ENCODE measurements at regions not wholly inside any gene's neighbourhood (a gene's known extent, or its start where the extent isn't known, plus 50 kb on each side); places are given as distances from the start of the nearest gene placed in this dataset.

DNA sequence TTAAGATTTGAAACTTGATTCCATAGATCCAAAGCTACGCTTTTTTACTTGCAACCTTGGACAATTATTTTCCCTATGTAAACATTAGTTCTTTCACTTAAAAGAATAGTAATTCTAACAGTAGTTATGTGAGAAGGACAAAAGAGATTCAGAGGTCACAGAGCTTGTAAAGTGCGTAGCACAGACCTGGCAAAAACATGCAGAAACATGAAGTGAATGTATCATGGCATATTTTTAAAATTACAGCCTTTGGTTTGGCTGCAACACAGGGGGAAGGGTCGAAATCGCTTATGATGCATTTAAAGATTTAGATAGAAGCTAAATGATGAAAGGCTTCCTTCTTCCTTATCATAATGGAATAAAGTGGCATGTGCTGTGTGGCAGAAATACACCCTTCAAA, 1068.8 kb downstream of the ARAP2 start:
- no peak for TF ChIP-seq BACH2 (CRISPR knock-in tag; IDR thresholded peaks at IDR 0.05; ENCODE audit: borderline replicate concordance)
- no peak for TF ChIP-seq ISL1 (CRISPR knock-in tag; IDR thresholded peaks at IDR 0.05)
- no peak for TF ChIP-seq SNAI2 (CRISPR knock-in tag; IDR thresholded peaks at IDR 0.05)
- TF ChIP-seq PATZ1 (CRISPR knock-in tag; IDR thresholded peaks at IDR 0.05; ENCODE audit: borderline replicate concordance), result no peak
- TF ChIP-seq GLIS3 (CRISPR knock-in tag; IDR thresholded peaks at IDR 0.05), result no peak
- no peak for TF ChIP-seq ZFP3 (CRISPR knock-in tag; IDR thresholded peaks at IDR 0.05)

All from SK-N-SH treated with all-trans-retinoic acid at 6 μM for 48 hours (cell line).